NAMALWA (cell line): ENCODE measurements at regions not wholly inside any gene's neighbourhood (a gene's known extent, or its start where the extent isn't known, plus 50 kb on each side); places are given as distances from the start of the nearest gene placed in this dataset.

ENCODE experiments used
- DNase-seq: peaks from one replicate; pipeline ENCODE4 v3.0.0-alpha.2; 2015; ENCODE audit warnings: low spot score

- no peak for DNase-seq
These were observed 312.7 kb downstream of the ETAA1 start for GRCh38 chr2:67709835-67710234.

GRCh38 chr2:67712484-67712883 lies 315.4 kb downstream of the ETAA1 start:
- DNase-seq: no peak

- no peak for DNase-seq
These were observed 316.2 kb downstream of the ETAA1 start for GRCh38 chr2:67713376-67713775.

- no peak for DNase-seq
These were observed 319.8 kb downstream of the ETAA1 start for GRCh38 chr2:67716895-67717396.

- no peak for DNase-seq
These were observed 320.6 kb downstream of the ETAA1 start for GRCh38 chr2:67717692-67718091.

- DNase-seq: no peak
These were observed 322.2 kb downstream of the ETAA1 start for GRCh38 chr2:67719351-67719750.

- no peak for DNase-seq
These were observed 324.4 kb downstream of the ETAA1 start for GRCh38 chr2:67721516-67721915.

DNA sequence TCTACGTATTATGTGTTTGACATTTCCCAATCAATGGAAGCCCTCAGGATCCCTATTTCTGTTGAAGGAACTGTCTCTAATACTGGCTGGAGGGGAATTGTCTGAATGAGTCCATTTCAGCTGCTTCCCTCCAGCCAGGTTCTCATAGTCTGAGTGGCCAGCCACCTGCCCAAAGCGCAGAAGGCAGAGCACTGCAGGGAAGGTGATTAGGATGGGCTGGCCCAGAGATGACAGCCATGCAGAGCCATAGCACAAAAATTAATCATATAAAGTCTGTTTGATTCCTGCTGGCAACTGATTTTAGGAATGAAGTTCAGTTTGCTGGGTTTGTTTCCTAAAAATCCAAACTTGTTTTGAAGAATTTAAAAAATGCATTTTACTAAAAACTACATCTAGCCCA lies 327.1 kb downstream of the ETAA1 start:
- DNase-seq: no peak

- DNase-seq: no peak
These were observed 328.6 kb downstream of the ETAA1 start for GRCh38 chr2:67725731-67726130.

DNA sequence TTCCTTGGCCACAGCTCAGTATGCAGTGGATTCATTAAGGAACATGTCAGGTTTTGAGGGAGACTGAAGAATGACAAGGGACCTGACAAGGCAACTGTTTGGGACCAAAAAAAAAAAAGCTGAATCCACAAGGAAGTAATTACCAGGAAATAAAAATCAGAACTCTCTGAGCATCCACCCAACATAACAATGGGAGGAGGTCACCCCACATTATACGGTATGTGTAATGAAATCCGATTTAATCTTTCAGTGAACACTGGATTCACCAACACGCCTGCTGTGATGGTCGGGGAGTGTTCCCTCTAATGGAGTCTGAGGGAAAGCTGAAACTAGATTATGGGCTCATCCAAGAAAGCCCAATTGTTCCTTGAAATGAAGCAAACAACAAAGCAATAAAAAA lies 329.3 kb downstream of the ETAA1 start:
- DNase-seq: no peak

GRCh38 chr2:67727131-67727530 lies 330.0 kb downstream of the ETAA1 start:
- no peak for DNase-seq

- DNase-seq: no peak
These were observed 330.5 kb downstream of the ETAA1 start for GRCh38 chr2:67727623-67728022.

DNA sequence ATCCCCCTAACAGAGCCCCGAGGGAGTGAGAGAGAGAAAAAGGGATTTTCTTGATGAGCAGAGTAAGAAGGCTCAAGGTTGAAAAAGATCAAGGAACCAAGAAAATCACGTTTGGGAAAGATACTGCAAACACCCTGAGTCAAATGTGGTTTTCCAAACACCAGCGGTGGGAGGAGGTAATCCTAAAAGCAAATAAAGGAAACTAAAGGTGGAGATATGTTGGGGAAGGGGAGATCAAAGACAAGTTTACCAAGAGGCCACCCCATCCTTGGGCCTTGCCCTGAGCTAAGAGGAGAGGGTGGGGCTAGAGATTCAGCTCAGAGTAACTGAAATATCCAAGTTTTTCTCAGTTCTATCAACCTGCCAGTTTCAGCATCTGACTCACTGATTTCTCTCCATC lies 332.3 kb downstream of the ETAA1 start:
- no peak for DNase-seq

- DNase-seq: peak; percentile 43
These were observed 329.3 kb downstream of the C1D start for GRCh38 chr2:67733517-67733916.

DNA sequence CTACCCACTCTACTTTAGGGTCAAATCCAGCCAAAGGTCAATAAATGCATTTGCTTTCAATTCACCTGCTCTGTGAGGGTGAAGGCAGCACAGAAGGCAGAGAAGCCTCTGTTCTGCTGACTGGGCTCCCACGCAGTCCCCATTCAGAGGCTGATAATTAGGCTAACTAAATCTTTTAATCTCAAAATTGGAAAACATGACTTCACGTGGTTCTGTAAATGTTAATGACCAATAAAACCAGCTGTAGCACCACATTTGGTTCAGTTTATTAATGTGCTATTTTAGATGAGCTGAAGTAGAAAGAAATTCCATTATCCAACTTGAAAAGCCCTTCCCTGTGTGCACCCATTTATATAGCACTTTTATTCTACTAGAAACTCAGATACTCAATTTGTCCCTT lies 310.6 kb downstream of the C1D start:
- DNase-seq: no peak

GRCh38 chr2:67752969-67753368 lies 309.8 kb downstream of the C1D start:
- DNase-seq: no peak

DNA sequence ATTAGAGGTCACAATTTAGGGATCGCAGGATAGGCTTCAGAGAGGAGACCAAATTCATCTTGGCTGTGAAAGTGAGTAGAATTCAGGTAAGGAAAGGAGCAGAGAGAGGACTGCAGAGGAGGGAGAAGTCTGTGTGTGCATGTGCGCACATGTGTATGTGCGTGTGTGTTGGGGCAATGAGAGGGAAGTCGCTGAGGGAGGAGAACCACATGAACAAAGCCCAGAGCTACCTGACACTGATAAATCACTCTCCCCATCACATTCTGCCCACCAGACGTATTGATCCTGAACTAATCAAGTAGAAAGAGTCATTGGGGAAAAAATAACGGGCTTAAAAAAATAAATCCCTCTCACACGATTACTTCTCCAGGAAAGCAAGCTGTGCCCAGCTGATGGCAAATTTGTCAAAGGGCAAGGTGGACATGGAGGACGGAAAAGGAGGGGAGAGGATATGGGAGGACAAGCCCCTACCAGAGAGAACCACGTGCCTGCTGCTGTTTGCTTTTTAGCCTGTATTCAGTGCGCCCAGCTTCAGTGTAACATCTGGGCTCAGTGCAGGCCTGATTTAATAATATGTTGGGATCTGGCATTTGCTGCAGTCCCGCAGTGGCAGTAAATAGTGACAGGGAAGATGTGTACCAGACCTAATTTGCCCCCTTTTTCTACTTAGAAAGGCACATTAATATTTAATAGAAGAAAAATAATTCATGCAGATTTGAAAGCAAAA lies 307.5 kb downstream of the C1D start:
- DNase-seq: no peak

GRCh38 chr2:67760995-67761394 lies 301.8 kb downstream of the C1D start:
- no peak for DNase-seq

- DNase-seq: no peak
These were observed 291.4 kb downstream of the C1D start for GRCh38 chr2:67771380-67771779.

GRCh38 chr2:67772216-67773170 lies 290.3 kb downstream of the C1D start:
- no peak for DNase-seq

GRCh38 chr2:67773851-67774250 lies 289.0 kb downstream of the C1D start:
- DNase-seq: no peak

DNA sequence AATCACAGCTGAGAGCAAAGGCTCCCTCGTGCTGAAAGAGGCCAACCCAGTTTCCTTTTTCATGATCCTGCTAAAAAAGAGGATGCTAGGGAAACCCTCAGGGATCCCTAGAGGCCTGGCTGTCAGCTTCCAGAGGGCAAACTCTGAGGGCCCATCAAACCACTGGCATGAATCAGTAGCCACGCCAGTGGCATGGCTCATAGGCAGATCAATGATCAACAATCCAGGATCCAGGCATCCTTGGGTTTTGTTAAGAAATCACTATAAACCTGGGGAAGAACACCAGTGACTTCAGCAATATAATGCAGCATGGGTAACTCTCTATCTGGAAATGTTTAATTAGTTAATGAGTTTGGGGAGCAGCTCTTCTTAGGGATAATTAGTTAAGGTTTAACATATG lies 286.5 kb downstream of the C1D start:
- no peak for DNase-seq

GRCh38 chr2:67777010-67777409 lies 285.8 kb downstream of the C1D start:
- no peak for DNase-seq
